HEK293T (cell line): ENCODE measurements at regions not wholly inside any gene's neighbourhood (a gene's known extent, or its start where the extent isn't known, plus 50 kb on each side); places are given as distances from the start of the nearest gene placed in this dataset.

Source experiments
- BHLHE40 ChIP-seq: fragments of 450-650 bp; IDR thresholded peaks from 2 replicates; pipeline ENCODE4 v1.6.1; 2016; ENCODE audit warnings: mild to moderate bottlenecking, moderate library complexity, borderline replicate concordance
- FOXK2 ChIP-seq: fragments of 450-650 bp; IDR thresholded peaks from 2 replicates; pipeline ENCODE4 v1.6.1; 2016; ENCODE audit warnings: mild to moderate bottlenecking
- FOXM1 ChIP-seq: fragments of 450-650 bp; IDR thresholded peaks from 2 replicates; pipeline ENCODE4 v1.6.1; 2017; ENCODE audit warnings: mild to moderate bottlenecking, borderline replicate concordance
- HDGF ChIP-seq: fragments of 450-650 bp; IDR thresholded peaks from 2 replicates; pipeline ENCODE4 v1.6.1; 2017; ENCODE audit warnings: antibody characterized with exemption, borderline replicate concordance
- LEF1 ChIP-seq: fragments of 450-650 bp; IDR thresholded peaks from 2 replicates; pipeline ENCODE4 v1.6.1; 2017; ENCODE audit warnings: mild to moderate bottlenecking, borderline replicate concordance
- SP1 ChIP-seq: fragments of 450-650 bp; IDR thresholded peaks from 2 replicates; pipeline ENCODE4 v1.6.1; 2017
- SUZ12 ChIP-seq: fragments of 450-650 bp; IDR thresholded peaks from 2 replicates; pipeline ENCODE4 v1.6.1; 2016; ENCODE audit warnings: mild to moderate bottlenecking
- TARDBP ChIP-seq: fragments of 450-650 bp; IDR thresholded peaks from 2 replicates; pipeline ENCODE4 v1.6.1; 2016
- ZNF384 ChIP-seq: fragments of 450-650 bp; IDR thresholded peaks from 2 replicates; pipeline ENCODE4 v1.6.1; 2016
- TF ChIP-seq, protein P1 (sequence below): fragments of 450-650 bp; IDR thresholded peaks from 2 replicates; pipeline ENCODE4 v1.6.1; 2016

DNA sequence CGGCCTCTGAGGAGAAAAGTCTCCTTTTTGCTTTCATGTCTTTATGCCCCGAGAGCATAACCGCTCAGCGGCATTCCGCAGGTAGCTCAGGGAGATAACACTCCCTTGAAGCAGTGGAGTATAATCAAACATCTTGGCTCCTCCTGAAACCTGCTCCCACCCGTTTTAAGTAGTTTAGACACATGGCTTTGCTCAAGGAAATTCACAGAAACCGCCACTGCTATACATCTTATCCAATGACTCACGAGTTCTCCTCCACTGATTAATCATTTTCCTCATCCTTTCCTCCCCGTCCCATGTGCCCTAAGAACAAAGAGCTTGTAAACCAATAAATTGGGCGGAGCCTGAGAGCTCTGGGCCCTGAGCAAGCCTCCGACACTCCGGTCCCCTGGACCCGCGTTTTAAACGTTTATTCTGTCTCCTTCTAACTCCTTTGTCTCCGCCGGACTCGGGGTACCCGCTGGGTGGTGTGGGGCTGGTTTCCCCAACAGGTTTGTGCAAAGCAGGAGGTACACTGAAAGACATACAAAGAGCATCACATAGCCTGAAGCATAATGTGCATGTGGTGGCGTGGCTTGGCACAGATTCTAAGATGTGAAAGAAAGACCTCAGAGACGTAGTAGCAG lies 401.2 kb downstream of the TLL1 start:
- TF ChIP-seq SP1, result no peak
- no peak for TF ChIP-seq TARDBP
- no peak for TF ChIP-seq FOXM1
- TF ChIP-seq SUZ12, result no peak
- TF ChIP-seq BHLHE40, result no peak
- TF ChIP-seq, protein P1, sequence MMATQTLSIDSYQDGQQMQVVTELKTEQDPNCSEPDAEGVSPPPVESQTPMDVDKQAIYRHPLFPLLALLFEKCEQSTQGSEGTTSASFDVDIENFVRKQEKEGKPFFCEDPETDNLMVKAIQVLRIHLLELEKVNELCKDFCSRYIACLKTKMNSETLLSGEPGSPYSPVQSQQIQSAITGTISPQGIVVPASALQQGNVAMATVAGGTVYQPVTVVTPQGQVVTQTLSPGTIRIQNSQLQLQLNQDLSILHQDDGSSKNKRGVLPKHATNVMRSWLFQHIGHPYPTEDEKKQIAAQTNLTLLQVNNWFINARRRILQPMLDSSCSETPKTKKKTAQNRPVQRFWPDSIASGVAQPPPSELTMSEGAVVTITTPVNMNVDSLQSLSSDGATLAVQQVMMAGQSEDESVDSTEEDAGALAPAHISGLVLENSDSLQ, result no peak
- no peak for TF ChIP-seq FOXK2
- no peak for TF ChIP-seq HDGF
- TF ChIP-seq ZNF384, result no peak
- TF ChIP-seq LEF1, result no peak
